MM.1S (cell line): ENCODE measurements at regions not wholly inside any gene's neighbourhood (a gene's known extent, or its start where the extent isn't known, plus 50 kb on each side); places are given as distances from the start of the nearest gene placed in this dataset.

ENCODE experiments used
- EZH2 ChIP-seq: fragments of 300-600 bp; sonication (generic); optimal IDR thresholded peaks from 2 replicates; pipeline ENCODE3; 2017; ENCODE audit warnings: low read depth, mild to moderate bottlenecking, antibody characterized with exemption, low read length, mixed read lengths
- EZH2phosphoT487 ChIP-seq: fragments of 300-600 bp; sonication (generic); IDR thresholded peaks from 2 replicates; pipeline ENCODE4 v1.6.1; 2018; ENCODE audit warnings: antibody characterized with exemption, low read length
- TF ChIP-seq, protein P1 (sequence below): fragments of 300-600 bp; sonication (generic); IDR thresholded peaks from 2 replicates; pipeline ENCODE4 v1.5.1; 2016; ENCODE audit warnings: antibody characterized with exemption, low read length, mixed read lengths

DNA sequence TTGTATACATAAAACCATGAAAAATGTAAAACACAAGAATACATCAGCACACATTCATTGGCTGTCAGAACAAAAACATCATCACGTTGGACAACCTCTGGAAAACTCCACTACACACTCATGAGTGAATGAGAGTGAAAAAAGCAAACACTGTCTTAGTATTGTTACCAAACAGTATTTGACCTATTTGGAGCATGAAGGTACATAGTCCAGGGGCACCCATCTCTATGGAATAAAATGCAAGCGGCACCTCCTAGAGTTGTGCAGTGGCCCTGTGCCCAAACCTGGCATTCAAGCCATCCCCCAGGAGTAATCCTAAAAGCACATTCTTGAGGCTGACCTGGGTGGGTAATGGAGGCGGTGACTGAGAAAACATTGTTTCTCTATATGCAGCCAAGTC, 67.0 kb upstream of the SOD1 start:
- TF ChIP-seq, protein P1, sequence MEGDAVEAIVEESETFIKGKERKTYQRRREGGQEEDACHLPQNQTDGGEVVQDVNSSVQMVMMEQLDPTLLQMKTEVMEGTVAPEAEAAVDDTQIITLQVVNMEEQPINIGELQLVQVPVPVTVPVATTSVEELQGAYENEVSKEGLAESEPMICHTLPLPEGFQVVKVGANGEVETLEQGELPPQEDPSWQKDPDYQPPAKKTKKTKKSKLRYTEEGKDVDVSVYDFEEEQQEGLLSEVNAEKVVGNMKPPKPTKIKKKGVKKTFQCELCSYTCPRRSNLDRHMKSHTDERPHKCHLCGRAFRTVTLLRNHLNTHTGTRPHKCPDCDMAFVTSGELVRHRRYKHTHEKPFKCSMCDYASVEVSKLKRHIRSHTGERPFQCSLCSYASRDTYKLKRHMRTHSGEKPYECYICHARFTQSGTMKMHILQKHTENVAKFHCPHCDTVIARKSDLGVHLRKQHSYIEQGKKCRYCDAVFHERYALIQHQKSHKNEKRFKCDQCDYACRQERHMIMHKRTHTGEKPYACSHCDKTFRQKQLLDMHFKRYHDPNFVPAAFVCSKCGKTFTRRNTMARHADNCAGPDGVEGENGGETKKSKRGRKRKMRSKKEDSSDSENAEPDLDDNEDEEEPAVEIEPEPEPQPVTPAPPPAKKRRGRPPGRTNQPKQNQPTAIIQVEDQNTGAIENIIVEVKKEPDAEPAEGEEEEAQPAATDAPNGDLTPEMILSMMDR: no peak
- TF ChIP-seq EZH2 (no peak), EZH2phosphoT487 (no peak)
